HCT116 (cell line): ENCODE measurements at regions not wholly inside any gene's neighbourhood (a gene's known extent, or its start where the extent isn't known, plus 50 kb on each side); places are given as distances from the start of the nearest gene placed in this dataset.

Experiments used
- ATAC-seq: fragments of 200-7000 bp; cut with Tn5 transposase; 2 replicates; pipeline ENCODE4 v1.9.1; 2020; ENCODE audit warnings: mild to moderate bottlenecking, moderate library complexity
- BruUV-seq: library from RNA; stranded (reverse); fragments of 400-500 nt; replicated peaks from 2 replicates; lab custom pipeline; 2021; lab: Mats Ljungman, UMichigan
- CTCF ChIA-PET: fragments of 300-600 bp; sonication (Branson Sonifier 250); formaldehyde crosslinking; loops from one replicate; lab custom pipeline; 2021; ENCODE audit warnings: antibody characterized with exemption; lab: Charles Lee
- POLR2A ChIA-PET: fragments of 300-600, 350-600 bp; sonication (Branson Sonifier 250); formaldehyde crosslinking; loops from one replicate; lab custom pipeline; 2021; ENCODE audit warnings: antibody characterized with exemption; lab: Charles Lee
- RAD21 ChIA-PET, 2 experiments: fragments of 300-600 bp; sonication (Branson Sonifier 250); formaldehyde crosslinking; loops; one replicate each; lab custom pipeline; 2023; ENCODE audit warnings: low total read pairs in 2 of 2; ENCODE audit not compliant: uncharacterized antibody in 2 of 2, unreplicated experiment in 2 of 2, low non-redundant PET in 1 of 2; lab: Charles Lee
- DNase-seq: peaks from one replicate; pipeline ENCODE4 v3.0.0-alpha.2; 2010; ENCODE audit warnings: low read depth, low spot score
- H2AFZ ChIP-seq: fragments of 200-600 bp; shearing (Covaris generic), sonication (generic); 2 replicates; pipeline ENCODE4 v1.6.1; 2017; ENCODE audit warnings: low read depth, mixed run types, mixed read lengths, antibody characterized with exemption, low read length; ENCODE audit not compliant: poor library complexity, severe bottlenecking
- H3K27ac ChIP-seq: 2 replicates; pipeline ENCODE4 v1.5.1; 2012; ENCODE audit warnings: low read depth, low read length
- H3K27me3 ChIP-seq: fragments of 200-600 bp; sonication (generic); 2 replicates; pipeline ENCODE4 v1.6.1; 2016; ENCODE audit warnings: mixed run types, low read length, mixed read lengths; ENCODE audit not compliant: insufficient read depth
- H3K36me3 ChIP-seq, 2 experiments: fragments of 200-500 bp in 1 of 2; fragments of 200-600 bp in 1 of 2; sonication (Bioruptor generic) in 1 of 2; sonication (generic) in 1 of 2; 2 replicates each; pipeline versions ENCODE4 v1.5.1 to v1.6.1; 2014 to 2016; ENCODE audit warnings: low read length in 2 of 2, inconsistent platforms in 1 of 2, mixed read lengths in 1 of 2, mixed run types in 1 of 2; ENCODE audit not compliant: insufficient read depth in 2 of 2, control insufficient read depth in 1 of 2
- H3K4me1 ChIP-seq, 2 experiments: fragments of 200-600 bp in 1 of 2; sonication (generic) in 1 of 2; 2 replicates each; pipeline versions ENCODE4 v1.5.1 to v1.6.1; 2012 to 2017; ENCODE audit warnings: low read length in 2 of 2, inconsistent platforms in 1 of 2, mild to moderate bottlenecking in 1 of 2, mixed read lengths in 1 of 2, mixed run types in 1 of 2, moderate library complexity in 1 of 2; ENCODE audit not compliant: insufficient read depth in 2 of 2, control insufficient read depth in 1 of 2
- H3K4me2 ChIP-seq: fragments of 200-600 bp; sonication (generic); 2 replicates; pipeline ENCODE4 v1.6.1; 2017; ENCODE audit warnings: mixed run types, low read length, mixed read lengths
- H3K4me3 ChIP-seq, 2 experiments: fragments of 200-600 bp in 1 of 2; sonication (generic) in 1 of 2; replicated peaks in 1 of 2; 2 replicates each; pipeline ENCODE4 v1.5.1; 2011 to 2016; ENCODE audit warnings: low read length in 2 of 2, control low read depth in 1 of 2, low read depth in 1 of 2, mild to moderate bottlenecking in 1 of 2, mixed read lengths in 1 of 2, mixed run types in 1 of 2
- H3K79me2 ChIP-seq: fragments of 200-600 bp; sonication (generic); 2 replicates; pipeline ENCODE4 v1.6.1; 2017; ENCODE audit warnings: mild to moderate bottlenecking, mixed run types, low read length, moderate library complexity, mixed read lengths; ENCODE audit not compliant: insufficient read depth
- H3K9ac ChIP-seq: fragments of 200-600 bp; sonication (generic); 2 replicates; pipeline ENCODE4 v1.6.1; 2016; ENCODE audit warnings: low read length, mixed read lengths
- H3K9me2 ChIP-seq: fragments of 200-600 bp; sonication (generic), shearing (Covaris generic); 2 replicates; pipeline ENCODE4 v1.6.1; 2017; ENCODE audit warnings: mixed run types, mild to moderate bottlenecking, moderate library complexity; ENCODE audit not compliant: insufficient read depth
- H3K9me3 ChIP-seq, 2 experiments: fragments of 200-500 bp in 1 of 2; fragments of 200-600 bp in 1 of 2; sonication (Bioruptor generic) in 1 of 2; sonication (generic) in 1 of 2; 2 replicates each; pipeline ENCODE4 v1.6.1; 2014 to 2017; ENCODE audit warnings: low read length in 2 of 2, mixed read lengths in 2 of 2, inconsistent platforms in 1 of 2, low read depth in 1 of 2, mild to moderate bottlenecking in 1 of 2, mixed run types in 1 of 2, moderate library complexity in 1 of 2; ENCODE audit not compliant: control insufficient read depth in 1 of 2, insufficient read depth in 1 of 2
- H4K20me1 ChIP-seq: fragments of 200-600 bp; sonication (generic), shearing (Covaris generic); 2 replicates; pipeline ENCODE4 v1.6.1; 2017; ENCODE audit warnings: mixed run types, mild to moderate bottlenecking, moderate library complexity; ENCODE audit not compliant: insufficient read depth
- CEBPB ChIP-seq: IDR thresholded peaks from 2 replicates; pipeline ENCODE4 v1.6.1; 2012; ENCODE audit warnings: low read depth
- CTCF ChIP-seq, 3 experiments: fragments of 200-600 bp in 1 of 3; sonication (generic) in 1 of 3; IDR thresholded peaks in 2 of 3; conservative IDR thresholded peaks in 1 of 3; 2 replicates each; pipeline ENCODE4 v1.5.1; 2012 to 2017; ENCODE audit warnings: low read depth in 2 of 3, low read length in 2 of 3, antibody characterized with exemption in 1 of 3, borderline replicate concordance in 1 of 3, control low read depth in 1 of 3, mild to moderate bottlenecking in 1 of 3, mixed read lengths in 1 of 3, mixed run types in 1 of 3, moderate library complexity in 1 of 3; ENCODE audit not compliant: insufficient read depth in 1 of 3
- EGR1 ChIP-seq: IDR thresholded peaks from 2 replicates; pipeline ENCODE4 v1.6.1; 2012; ENCODE audit warnings: low read depth
- ELF1 ChIP-seq: IDR thresholded peaks from 2 replicates; pipeline ENCODE4 v1.6.1; 2012; ENCODE audit warnings: low read depth, borderline replicate concordance
- EZH2 ChIP-seq: fragments of 200-600 bp; sonication (generic); IDR thresholded peaks from 2 replicates; pipeline ENCODE4 v1.6.1; 2017; ENCODE audit warnings: antibody characterized with exemption, mixed run types
- EZH2phosphoT487 ChIP-seq: fragments of 200-600 bp; IDR thresholded peaks from 2 replicates; pipeline ENCODE4 v1.6.1; 2018; ENCODE audit warnings: antibody characterized with exemption, borderline replicate concordance
- POLR2A ChIP-seq: IDR thresholded peaks from 2 replicates; pipeline ENCODE4 v1.7.0; 2011; ENCODE audit warnings: borderline replicate concordance; ENCODE audit not compliant: insufficient read depth, insufficient read length; ENCODE audit errors: extremely low read depth
- REST ChIP-seq: IDR thresholded peaks from 2 replicates; pipeline ENCODE4 v1.6.1; 2012; ENCODE audit warnings: low read depth
- SIN3A ChIP-seq: IDR thresholded peaks from 2 replicates; pipeline ENCODE4 v1.6.1; 2012; ENCODE audit warnings: low read depth
- SP1 ChIP-seq: IDR thresholded peaks from 2 replicates; pipeline ENCODE4 v1.6.1; 2012; ENCODE audit warnings: low read depth
- SRF ChIP-seq: IDR thresholded peaks from 2 replicates; pipeline ENCODE4 v1.6.1; 2012; ENCODE audit warnings: low read depth
- TCF7L2 ChIP-seq: IDR thresholded peaks from 2 replicates; pipeline ENCODE4 v1.7.0; 2011; ENCODE audit warnings: borderline replicate concordance, inconsistent platforms; ENCODE audit not compliant: insufficient read depth, insufficient read length; ENCODE audit errors: extremely low read depth
- YY1 ChIP-seq: IDR thresholded peaks from 2 replicates; pipeline ENCODE4 v1.6.1; 2011; ENCODE audit warnings: low read length, low read depth, moderate library complexity, mild to moderate bottlenecking; ENCODE audit not compliant: insufficient replicate concordance; ENCODE audit errors: extremely low read depth
- ZFX ChIP-seq: fragments of 450-650 bp; IDR thresholded peaks from 2 replicates; pipeline ENCODE4 v1.6.1; 2017
- intact Hi-C: fragments of 100-400 bp; cut with micrococcal nuclease; formaldehyde crosslinking; loops from 2 replicates; pipeline ENCODE4 v1.10.0; 2022

DNA sequence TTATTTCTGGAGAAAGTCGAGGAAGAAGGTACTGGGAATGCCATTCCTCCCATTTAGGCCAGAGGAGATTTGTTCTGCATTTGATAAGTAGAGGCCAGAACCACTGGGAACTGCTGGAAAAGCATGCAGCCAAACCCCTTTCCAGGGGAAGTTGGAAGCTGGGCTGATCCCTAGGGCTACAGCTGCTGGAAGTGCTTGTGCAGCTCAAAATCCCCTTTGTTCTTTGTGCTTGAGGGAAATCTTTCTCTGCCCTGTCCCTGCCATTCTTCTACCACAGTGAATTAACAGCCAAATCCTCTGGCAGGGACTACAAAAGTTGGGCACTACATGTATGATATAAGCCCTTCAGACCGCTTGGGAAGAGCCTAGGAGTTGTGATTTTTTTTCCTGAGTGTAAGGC, 734.1 kb downstream of the LRRIQ3 start:
- intact Hi-C loops, result no loop called here
- ChIA-PET POLR2A (no interaction called here), CTCF (no interaction called here), RAD21 (no interaction called here)
- H2AFZ ChIP-seq, result no peak overlapping the region
- ATAC-seq (no peak), DNase-seq (no peak)
- no peaks in the 10 kb centered on the region for H3K9me2 ChIP-seq
- H3K4me2 ChIP-seq, result no peak overlapping the region
- H3K27ac ChIP-seq, result no peak overlapping the region
- no peak overlapping the region for H3K4me3 ChIP-seq
- no peaks in the 10 kb centered on the region for H3K79me2 ChIP-seq
- no peaks in the 10 kb centered on the region for H3K27me3 ChIP-seq
- H4K20me1 ChIP-seq, result no peaks in the 10 kb centered on the region
- H3K9me3 ChIP-seq, result peaks cover 3 to 18% of the 10 kb centered on the region in 2 experiments; a peak in 2 of 4 replicates
- H3K4me1 ChIP-seq, result no peaks in the 10 kb centered on the region
- TF ChIP-seq ZFX, result no peak
- no peak for TF ChIP-seq TCF7L2
- TF ChIP-seq SP1, result no peak
- BruUV-seq, result no TSS peak
- H3K9ac ChIP-seq, result no peak overlapping the region
- no peaks in the 10 kb centered on the region for H3K36me3 ChIP-seq

DNA sequence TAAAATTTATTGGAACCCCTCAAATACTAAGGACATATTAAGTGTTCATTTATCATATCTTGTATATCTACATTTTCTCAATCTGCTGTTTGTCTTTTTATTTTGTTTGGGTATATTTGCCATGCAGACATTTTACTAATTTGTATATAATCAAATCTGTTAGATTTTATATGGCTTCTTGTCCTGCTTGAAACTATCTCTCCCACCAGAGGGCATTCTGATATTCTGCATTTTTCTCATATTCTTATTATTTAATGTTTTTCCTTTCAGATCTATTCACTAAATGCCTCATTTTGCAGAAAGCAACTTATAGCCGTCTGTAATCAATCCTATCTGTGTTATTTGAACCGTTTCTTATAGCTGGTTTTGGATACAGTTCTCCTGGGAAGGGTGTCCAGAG, 745.5 kb downstream of the LRRIQ3 start:
- Histone ChIP-seq H3K27ac (no peak overlapping the region), H3K9ac (no peak overlapping the region), H3K9me3 (peaks cover 12% of the 10 kb centered on the region in 2 experiments; a peak in 3 of 4 replicates), H2AFZ (no peak overlapping the region), H3K79me2 (no peaks in the 10 kb centered on the region), H3K9me2 (no peaks in the 10 kb centered on the region), H4K20me1 (no peaks in the 10 kb centered on the region), H3K4me2 (no peak overlapping the region), H3K27me3 (no peaks in the 10 kb centered on the region), H3K4me1 (no peaks in the 10 kb centered on the region), H3K36me3 (no peaks in the 10 kb centered on the region), H3K4me3 (no peak overlapping the region)
- ChIA-PET RAD21 (no interaction called here), POLR2A (no interaction called here), CTCF (no interaction called here)
- DNase-seq (no peak), ATAC-seq (no peak)
- intact Hi-C loops, result no loop called here
- TF ChIP-seq EZH2 (no peak), CTCF (IDR thresholded peaks at IDR 0.05 in 2 of 3, conservative IDR thresholded peaks at IDR 0.05 in 1 of 3; ENCODE audit: borderline replicate concordance in 1 of 3, insufficient read depth in 1 of 3, low read depth in 2 of 3, low read length in 2 of 3) (no peak; a peak in 1 of 6 replicates), SRF (no peak), YY1 (no peak), REST (no peak), POLR2A (no peak), SP1 (no peak), SIN3A (no peak), CEBPB (no peak), ZFX (no peak), EGR1 (no peak), EZH2phosphoT487 (no peak), TCF7L2 (no peak), ELF1 (no peak)
- no TSS peak for BruUV-seq
